HepG2 (cell line): ENCODE measurements at regions not wholly inside any gene's neighbourhood (a gene's known extent, or its start where the extent isn't known, plus 50 kb on each side); places are given as distances from the start of the nearest gene placed in this dataset.
A peak's percentile ranks its signal among the peaks of the same experiment; 100 is the strongest.

Experiments
- ARHGAP35 ChIP-seq: sonication (generic); formaldehyde crosslinking; IDR thresholded peaks from 2 replicates; pipeline ENCODE4 v1.9.0; 2022; ENCODE audit warnings: mild to moderate bottlenecking, inconsistent platforms, moderate library complexity, missing genetic modification reagents, borderline replicate concordance
- ATAD3A ChIP-seq: sonication (generic); formaldehyde crosslinking; IDR thresholded peaks from 2 replicates; pipeline ENCODE4 v1.4.0; 2020; ENCODE audit warnings: missing genetic modification reagents
- DNMT1 ChIP-seq: sonication (generic); formaldehyde crosslinking; IDR thresholded peaks from 2 replicates; pipeline ENCODE4 v1.5.1; 2020; ENCODE audit warnings: mild to moderate bottlenecking, missing genetic modification reagents
- GTF2F1 ChIP-seq: fragments of 150-350 bp; IDR thresholded peaks from 2 replicates; pipeline ENCODE4 v1.6.1; 2014; ENCODE audit warnings: low read length
- HNRNPL ChIP-seq: fragments of 200-400 bp; formaldehyde crosslinking; IDR thresholded peaks from 2 replicates; pipeline ENCODE4 v1.6.1; 2017; ENCODE audit warnings: mild to moderate bottlenecking, low read depth, low read length
- HNRNPUL1 ChIP-seq: fragments of 200-400 bp; formaldehyde crosslinking; IDR thresholded peaks from 2 replicates; pipeline ENCODE4 v1.6.1; 2017; ENCODE audit warnings: low read depth, mild to moderate bottlenecking, low read length, moderate library complexity
- MAZ ChIP-seq, 2 experiments: sonication (generic) in 1 of 2; formaldehyde crosslinking in 1 of 2; IDR thresholded peaks; 2 replicates each; pipeline versions ENCODE4 v1.5.0 to v1.6.1; 2012 to 2020; ENCODE audit warnings: low read depth in 2 of 2, mild to moderate bottlenecking in 2 of 2, borderline replicate concordance in 1 of 2, improper control_type of control experiment in 1 of 2, low read length in 1 of 2, missing genetic modification reagents in 1 of 2, moderate library complexity in 1 of 2
- NAIF1 ChIP-seq: sonication (generic); formaldehyde crosslinking; IDR thresholded peaks from 2 replicates; pipeline ENCODE4 v1.5.0; 2020; ENCODE audit warnings: mild to moderate bottlenecking, missing genetic modification reagents, borderline replicate concordance
- NRL ChIP-seq: sonication (generic); formaldehyde crosslinking; IDR thresholded peaks from 2 replicates; pipeline ENCODE4 v1.5.0; 2020; ENCODE audit warnings: missing genetic modification reagents, mild to moderate bottlenecking, moderate library complexity, borderline replicate concordance
- SMC3 ChIP-seq: IDR thresholded peaks from 2 replicates; pipeline ENCODE4 v1.6.1; 2011; ENCODE audit warnings: low read length, improper control_type of control experiment
- TGIF2 ChIP-seq: IDR thresholded peaks from 2 replicates; pipeline ENCODE4 v1.6.1; 2016; ENCODE audit warnings: control low read depth, missing compliant biosample characterization
- TMF1 ChIP-seq: sonication (generic); formaldehyde crosslinking; IDR thresholded peaks from 2 replicates; pipeline ENCODE4 v1.8.1; 2022; ENCODE audit warnings: low read depth, missing genetic modification reagents
- ZBTB34 ChIP-seq: sonication (generic); formaldehyde crosslinking; IDR thresholded peaks from 2 replicates; pipeline ENCODE4 v1.8.0; 2022; ENCODE audit warnings: mild to moderate bottlenecking, missing genetic modification reagents
- ZBTB42 ChIP-seq: sonication (generic); formaldehyde crosslinking; IDR thresholded peaks from 2 replicates; pipeline ENCODE4 v1.5.0; 2020; ENCODE audit warnings: mild to moderate bottlenecking, missing genetic modification reagents
- ZC3H4 ChIP-seq: sonication (generic); formaldehyde crosslinking; IDR thresholded peaks from 2 replicates; pipeline ENCODE4 v1.4.0; 2020; ENCODE audit warnings: missing genetic modification reagents, borderline replicate concordance
- ZNF44 ChIP-seq: sonication (generic); formaldehyde crosslinking; IDR thresholded peaks from 2 replicates; pipeline ENCODE4 v1.5.1; 2020; ENCODE audit warnings: mild to moderate bottlenecking, missing genetic modification reagents
- ZNF569 ChIP-seq: sonication (generic); formaldehyde crosslinking; IDR thresholded peaks from 2 replicates; pipeline ENCODE4 v1.5.0; 2020; ENCODE audit warnings: mild to moderate bottlenecking, missing genetic modification reagents, moderate library complexity, borderline replicate concordance
- ZNF598 ChIP-seq: sonication (generic); formaldehyde crosslinking; IDR thresholded peaks from 2 replicates; pipeline ENCODE4 v1.5.1; 2020; ENCODE audit warnings: mild to moderate bottlenecking, missing genetic modification reagents, borderline replicate concordance
- ZNF605 ChIP-seq: sonication (generic); formaldehyde crosslinking; IDR thresholded peaks from 2 replicates; pipeline ENCODE4 v1.8.0; 2022; ENCODE audit warnings: mild to moderate bottlenecking, missing genetic modification reagents
- TF ChIP-seq, protein P1 (sequence below): sonication (generic); formaldehyde crosslinking; IDR thresholded peaks from 2 replicates; pipeline ENCODE4 v1.5.1; 2020; ENCODE audit warnings: mild to moderate bottlenecking, missing genetic modification reagents, moderate library complexity
- TF ChIP-seq, protein P2 (sequence below): sonication (generic); formaldehyde crosslinking; IDR thresholded peaks from 2 replicates; pipeline ENCODE4 v1.5.0; 2020; ENCODE audit warnings: mild to moderate bottlenecking, missing genetic modification reagents
- TF ChIP-seq, protein P3 (sequence below): sonication (generic); formaldehyde crosslinking; IDR thresholded peaks from 2 replicates; pipeline ENCODE4 v1.5.0; 2020; ENCODE audit warnings: mild to moderate bottlenecking, missing genetic modification reagents, moderate library complexity

- TF ChIP-seq ZBTB34 (CRISPR knock-in tag) (no peak; the same call in 1 of the 2 replicates), ZBTB42 (no peak), ZNF598 (CRISPR knock-in tag) (0 out of 2 replicates have a peak, but pooled peaks have one; percentile 57), HNRNPUL1 (no peak), DNMT1 (no peak), ARHGAP35 (CRISPR knock-in tag) (peak; percentile 50; the same call in 1 of the 2 replicates), ZNF605 (CRISPR knock-in tag) (peak; percentile 84), NRL (CRISPR knock-in tag) (no peak), TMF1 (CRISPR knock-in tag) (no peak), GTF2F1 (no peak), ZC3H4 (no peak), ATAD3A (CRISPR knock-in tag) (no peak), HNRNPL (no peak), MAZ (IDR thresholded peaks at IDR 0.05; ENCODE audit: borderline replicate concordance, low read depth, low read length) (0 out of 2 replicates have a peak, but pooled peaks have one; percentile 64), MAZ (CRISPR knock-in tag; IDR thresholded peaks at IDR 0.05; ENCODE audit: low read depth) (peak; percentile 63; the same call in 1 of the 2 replicates), NAIF1 (CRISPR knock-in tag) (peak; percentile 75; the same call in 1 of the 2 replicates), ZNF44 (CRISPR knock-in tag) (peak; percentile 82; the same call in 1 of the 2 replicates), ZNF569 (CRISPR knock-in tag) (no peak), SMC3 (peak; percentile 47), TGIF2 (CRISPR knock-in tag) (peak; percentile 52; the same call in 1 of the 2 replicates)
- TF ChIP-seq, protein P1, sequence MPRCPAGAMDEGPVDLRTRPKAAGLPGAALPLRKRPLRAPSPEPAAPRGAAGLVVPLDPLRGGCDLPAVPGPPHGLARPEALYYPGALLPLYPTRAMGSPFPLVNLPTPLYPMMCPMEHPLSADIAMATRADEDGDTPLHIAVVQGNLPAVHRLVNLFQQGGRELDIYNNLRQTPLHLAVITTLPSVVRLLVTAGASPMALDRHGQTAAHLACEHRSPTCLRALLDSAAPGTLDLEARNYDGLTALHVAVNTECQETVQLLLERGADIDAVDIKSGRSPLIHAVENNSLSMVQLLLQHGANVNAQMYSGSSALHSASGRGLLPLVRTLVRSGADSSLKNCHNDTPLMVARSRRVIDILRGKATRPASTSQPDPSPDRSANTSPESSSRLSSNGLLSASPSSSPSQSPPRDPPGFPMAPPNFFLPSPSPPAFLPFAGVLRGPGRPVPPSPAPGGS (CRISPR knock-in tag) = no peak
- TF ChIP-seq, protein P2, sequence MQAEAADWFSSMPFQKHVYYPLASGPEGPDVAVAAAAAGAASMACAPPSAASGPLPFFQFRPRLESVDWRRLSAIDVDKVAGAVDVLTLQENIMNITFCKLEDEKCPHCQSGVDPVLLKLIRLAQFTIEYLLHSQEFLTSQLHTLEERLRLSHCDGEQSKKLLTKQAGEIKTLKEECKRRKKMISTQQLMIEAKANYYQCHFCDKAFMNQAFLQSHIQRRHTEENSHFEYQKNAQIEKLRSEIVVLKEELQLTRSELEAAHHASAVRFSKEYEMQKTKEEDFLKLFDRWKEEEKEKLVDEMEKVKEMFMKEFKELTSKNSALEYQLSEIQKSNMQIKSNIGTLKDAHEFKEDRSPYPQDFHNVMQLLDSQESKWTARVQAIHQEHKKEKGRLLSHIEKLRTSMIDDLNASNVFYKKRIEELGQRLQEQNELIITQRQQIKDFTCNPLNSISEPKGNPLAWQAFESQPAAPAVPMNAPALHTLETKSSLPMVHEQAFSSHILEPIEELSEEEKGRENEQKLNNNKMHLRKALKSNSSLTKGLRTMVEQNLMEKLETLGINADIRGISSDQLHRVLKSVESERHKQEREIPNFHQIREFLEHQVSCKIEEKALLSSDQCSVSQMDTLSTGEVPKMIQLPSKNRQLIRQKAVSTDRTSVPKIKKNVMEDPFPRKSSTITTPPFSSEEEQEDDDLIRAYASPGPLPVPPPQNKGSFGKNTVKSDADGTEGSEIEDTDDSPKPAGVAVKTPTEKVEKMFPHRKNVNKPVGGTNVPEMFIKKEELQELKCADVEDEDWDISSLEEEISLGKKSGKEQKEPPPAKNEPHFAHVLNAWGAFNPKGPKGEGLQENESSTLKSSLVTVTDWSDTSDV = no peak; the same call in 1 of the 2 replicates
- TF ChIP-seq, protein P3, sequence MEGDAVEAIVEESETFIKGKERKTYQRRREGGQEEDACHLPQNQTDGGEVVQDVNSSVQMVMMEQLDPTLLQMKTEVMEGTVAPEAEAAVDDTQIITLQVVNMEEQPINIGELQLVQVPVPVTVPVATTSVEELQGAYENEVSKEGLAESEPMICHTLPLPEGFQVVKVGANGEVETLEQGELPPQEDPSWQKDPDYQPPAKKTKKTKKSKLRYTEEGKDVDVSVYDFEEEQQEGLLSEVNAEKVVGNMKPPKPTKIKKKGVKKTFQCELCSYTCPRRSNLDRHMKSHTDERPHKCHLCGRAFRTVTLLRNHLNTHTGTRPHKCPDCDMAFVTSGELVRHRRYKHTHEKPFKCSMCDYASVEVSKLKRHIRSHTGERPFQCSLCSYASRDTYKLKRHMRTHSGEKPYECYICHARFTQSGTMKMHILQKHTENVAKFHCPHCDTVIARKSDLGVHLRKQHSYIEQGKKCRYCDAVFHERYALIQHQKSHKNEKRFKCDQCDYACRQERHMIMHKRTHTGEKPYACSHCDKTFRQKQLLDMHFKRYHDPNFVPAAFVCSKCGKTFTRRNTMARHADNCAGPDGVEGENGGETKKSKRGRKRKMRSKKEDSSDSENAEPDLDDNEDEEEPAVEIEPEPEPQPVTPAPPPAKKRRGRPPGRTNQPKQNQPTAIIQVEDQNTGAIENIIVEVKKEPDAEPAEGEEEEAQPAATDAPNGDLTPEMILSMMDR (CRISPR knock-in tag) = peak; percentile 72
Measured at GRCh38 chr14:53613404-53614253, 343.0 kb downstream of the BMP4 start (continued).
